CD14-positive monocyte (primary cell): ENCODE measurements at regions not wholly inside any gene's neighbourhood (a gene's known extent, or its start where the extent isn't known, plus 50 kb on each side); places are given as distances from the start of the nearest gene placed in this dataset.

ENCODE experiments used
- DNase-seq, 3 donors: peaks; one replicate each; pipeline ENCODE4 v3.0.0-alpha.2; 2011 to 2022
- H2AFZ ChIP-seq: 2 replicates; pipeline ENCODE4 v1.6.0; 2012; ENCODE audit warnings: mild to moderate bottlenecking, low read depth, low read length, inconsistent platforms; ENCODE audit not compliant: insufficient read depth, poor library complexity, severe bottlenecking
- H3K27ac ChIP-seq, 2 donors: 1 replicate in 1 of 2; 2 replicates in 1 of 2; pipeline ENCODE4 v1.5.1; 2012 to 2013; ENCODE audit warnings: low read length in 2 of 2, control low read depth in 1 of 2, inconsistent platforms in 1 of 2, low read depth in 1 of 2, mild to moderate bottlenecking in 1 of 2
- H3K27me3 ChIP-seq, 2 donors: one replicate each; pipeline versions ENCODE4 v1.6.0 to v1.6.1; 2011 to 2013; ENCODE audit warnings: low read length in 2 of 2; ENCODE audit not compliant: control insufficient read depth in 2 of 2, insufficient read depth in 2 of 2
- H3K36me3 ChIP-seq, 2 donors: replicated peaks in 1 of 2; 1 replicate in 1 of 2; 2 replicates in 1 of 2; pipeline versions ENCODE4 v1.5.1 to v1.6.1; 2012 to 2013; ENCODE audit warnings: low read length in 2 of 2, control low read depth in 1 of 2, inconsistent platforms in 1 of 2, mild to moderate bottlenecking in 1 of 2; ENCODE audit not compliant: insufficient read depth in 2 of 2, control insufficient read depth in 1 of 2
- H3K4me1 ChIP-seq, 2 donors: 1 replicate in 1 of 2; 2 replicates in 1 of 2; pipeline versions ENCODE4 v1.5.1 to v1.6.1; 2012 to 2013; ENCODE audit warnings: low read length in 2 of 2, control low read depth in 1 of 2, inconsistent platforms in 1 of 2, mild to moderate bottlenecking in 1 of 2, moderate library complexity in 1 of 2; ENCODE audit not compliant: insufficient read depth in 2 of 2, control insufficient read depth in 1 of 2
- H3K4me2 ChIP-seq: replicated peaks from 2 replicates; pipeline ENCODE3; 2012; ENCODE audit warnings: low read length, moderate library complexity, mild to moderate bottlenecking; ENCODE audit not compliant: poor library complexity, severe bottlenecking; ENCODE audit errors: extremely low read depth
- H3K4me3 ChIP-seq, 3 experiments: fragments of 200-600 bp in 1 of 3; sonication (generic) in 1 of 3; replicated peaks in 1 of 3; 1 replicate in 2 of 3; 2 replicates in 1 of 3; pipeline ENCODE4 v1.5.1; 2011 to 2013; ENCODE audit warnings: low read length in 3 of 3, mild to moderate bottlenecking in 3 of 3, control low read depth in 2 of 3, low read depth in 2 of 3, inconsistent platforms in 1 of 3, moderate library complexity in 1 of 3
- H3K79me2 ChIP-seq: 2 replicates; pipeline ENCODE4 v1.6.0; 2012; ENCODE audit warnings: mild to moderate bottlenecking, control low read depth, inconsistent platforms, low read length, moderate library complexity; ENCODE audit not compliant: insufficient read depth
- H3K9ac ChIP-seq: 2 replicates; pipeline ENCODE4 v1.6.0; 2017; ENCODE audit warnings: low read length, mild to moderate bottlenecking; ENCODE audit not compliant: insufficient read depth, poor library complexity, severe bottlenecking
- H3K9me3 ChIP-seq, 2 donors: replicated peaks in 1 of 2; 1 replicate in 1 of 2; 2 replicates in 1 of 2; pipeline versions ENCODE4 v1.5.1 to v1.6.1; 2012 to 2013; ENCODE audit warnings: low read length in 2 of 2, control low read depth in 1 of 2; ENCODE audit not compliant: control insufficient read depth in 1 of 2, insufficient read depth in 1 of 2
- H4K20me1 ChIP-seq: 2 replicates; pipeline ENCODE4 v1.6.0; 2012; ENCODE audit warnings: mild to moderate bottlenecking, low read length, control low read depth, moderate library complexity; ENCODE audit not compliant: insufficient read depth
- H3K27ac Mint-ChIP-seq, 7 donors: one replicate each; pipeline ENCODE4 v1.8.0; 2020; ENCODE audit warnings: mild to moderate bottlenecking in 7 of 7, mixed read lengths in 7 of 7, moderate library complexity in 6 of 7, inconsistent platforms in 2 of 7
- H3K27me3 Mint-ChIP-seq, 3 donors: one replicate each; pipeline ENCODE4 v1.8.0; 2021 to 2022; ENCODE audit warnings: low read depth in 3 of 3, mild to moderate bottlenecking in 3 of 3, mixed read lengths in 3 of 3, moderate library complexity in 3 of 3, inconsistent platforms in 1 of 3
- H3K36me3 Mint-ChIP-seq, 2 donors: one replicate each; pipeline ENCODE4 v1.8.0; 2020; ENCODE audit warnings: mixed read lengths in 2 of 2, inconsistent platforms in 1 of 2, mild to moderate bottlenecking in 1 of 2
- H3K4me1 Mint-ChIP-seq: one replicate; pipeline ENCODE4 v1.8.0; 2020; ENCODE audit warnings: mild to moderate bottlenecking, mixed read lengths
- H3K4me3 Mint-ChIP-seq, 2 donors: one replicate each; pipeline ENCODE4 v1.8.0; 2020; ENCODE audit warnings: mild to moderate bottlenecking in 2 of 2, mixed read lengths in 2 of 2, moderate library complexity in 1 of 2
- H3K9me3 Mint-ChIP-seq, 7 donors: one replicate each; pipeline ENCODE4 v1.8.0; 2020 to 2022; ENCODE audit warnings: mixed read lengths in 7 of 7, mild to moderate bottlenecking in 6 of 7, moderate library complexity in 6 of 7, inconsistent platforms in 2 of 7
- WGBS: methylation state at CpG from one replicate; pipeline ENCODE4 v1.1.5; 2013; ENCODE audit warnings: missing lambda C conversion rate; ENCODE audit not compliant: insufficient coverage; 5-methylcytosine and 5-hydroxymethylcytosine counted together
- intact Hi-C, 2 donors: fragments of 100-400 bp; cut with micrococcal nuclease; formaldehyde crosslinking; loops; one replicate each; pipeline versions ENCODE4 v1.15.0 to v1.15.1; 2023
- TF ChIP-seq, protein P1 (sequence below): fragments of 200-600 bp; IDR thresholded peaks from one replicate; pipeline ENCODE4 v1.8.0; 2022; ENCODE audit warnings: antibody characterized with exemption, mild to moderate bottlenecking

DNA sequence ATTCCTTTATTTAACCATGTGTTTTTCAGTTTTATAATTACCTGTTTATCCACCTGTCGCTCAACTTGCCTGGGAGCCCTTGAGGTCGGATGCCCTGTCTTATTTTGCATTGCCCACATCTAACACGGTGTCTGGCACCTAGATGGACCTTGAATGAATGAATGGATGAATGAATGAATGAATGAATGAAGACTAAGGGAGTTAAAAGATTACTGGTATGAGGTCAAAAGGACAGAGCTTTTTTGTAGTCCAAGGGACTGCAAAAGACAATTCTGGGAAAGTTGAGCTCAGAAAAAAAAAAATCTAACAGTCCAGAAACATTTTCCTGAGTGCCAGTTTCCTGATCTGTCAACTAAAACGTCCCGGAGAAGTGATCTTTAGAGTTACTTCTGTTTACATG, 244.6 kb upstream of the MYOCD start:
- no peaks in the 10 kb centered on the region for H3K79me2 ChIP-seq
- no peak for DNase-seq
- Mint-ChIP-seq H3K36me3 (no peaks in the 10 kb centered on the region), H3K27ac (no peak overlapping the region), H3K4me1 (no peaks in the 10 kb centered on the region), H3K27me3 (no peaks in the 10 kb centered on the region), H3K4me3 (no peak overlapping the region), H3K9me3 (peaks cover 12 to 50% (median 29%) of the 10 kb centered on the region in 7 donors)
- H2AFZ ChIP-seq = no peak overlapping the region
- no peak overlapping the region for H3K4me2 ChIP-seq
- no peaks in the 10 kb centered on the region for H3K27me3 ChIP-seq
- no peak overlapping the region for H3K27ac ChIP-seq
- H3K36me3 ChIP-seq = no peaks in the 10 kb centered on the region
- TF ChIP-seq, protein P1, sequence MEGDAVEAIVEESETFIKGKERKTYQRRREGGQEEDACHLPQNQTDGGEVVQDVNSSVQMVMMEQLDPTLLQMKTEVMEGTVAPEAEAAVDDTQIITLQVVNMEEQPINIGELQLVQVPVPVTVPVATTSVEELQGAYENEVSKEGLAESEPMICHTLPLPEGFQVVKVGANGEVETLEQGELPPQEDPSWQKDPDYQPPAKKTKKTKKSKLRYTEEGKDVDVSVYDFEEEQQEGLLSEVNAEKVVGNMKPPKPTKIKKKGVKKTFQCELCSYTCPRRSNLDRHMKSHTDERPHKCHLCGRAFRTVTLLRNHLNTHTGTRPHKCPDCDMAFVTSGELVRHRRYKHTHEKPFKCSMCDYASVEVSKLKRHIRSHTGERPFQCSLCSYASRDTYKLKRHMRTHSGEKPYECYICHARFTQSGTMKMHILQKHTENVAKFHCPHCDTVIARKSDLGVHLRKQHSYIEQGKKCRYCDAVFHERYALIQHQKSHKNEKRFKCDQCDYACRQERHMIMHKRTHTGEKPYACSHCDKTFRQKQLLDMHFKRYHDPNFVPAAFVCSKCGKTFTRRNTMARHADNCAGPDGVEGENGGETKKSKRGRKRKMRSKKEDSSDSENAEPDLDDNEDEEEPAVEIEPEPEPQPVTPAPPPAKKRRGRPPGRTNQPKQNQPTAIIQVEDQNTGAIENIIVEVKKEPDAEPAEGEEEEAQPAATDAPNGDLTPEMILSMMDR = no peak
- intact Hi-C loops = no loop called here
- H3K9ac ChIP-seq = no peak overlapping the region
- peaks cover 49 to 55% of the 10 kb centered on the region in 2 donors for H3K9me3 ChIP-seq
- H3K4me1 ChIP-seq = no peaks in the 10 kb centered on the region
- no peaks in the 10 kb centered on the region for H4K20me1 ChIP-seq
- 7% methylated on average over 2 of the region's 5 CpGs for WGBS
- no peak overlapping the region for H3K4me3 ChIP-seq

DNA sequence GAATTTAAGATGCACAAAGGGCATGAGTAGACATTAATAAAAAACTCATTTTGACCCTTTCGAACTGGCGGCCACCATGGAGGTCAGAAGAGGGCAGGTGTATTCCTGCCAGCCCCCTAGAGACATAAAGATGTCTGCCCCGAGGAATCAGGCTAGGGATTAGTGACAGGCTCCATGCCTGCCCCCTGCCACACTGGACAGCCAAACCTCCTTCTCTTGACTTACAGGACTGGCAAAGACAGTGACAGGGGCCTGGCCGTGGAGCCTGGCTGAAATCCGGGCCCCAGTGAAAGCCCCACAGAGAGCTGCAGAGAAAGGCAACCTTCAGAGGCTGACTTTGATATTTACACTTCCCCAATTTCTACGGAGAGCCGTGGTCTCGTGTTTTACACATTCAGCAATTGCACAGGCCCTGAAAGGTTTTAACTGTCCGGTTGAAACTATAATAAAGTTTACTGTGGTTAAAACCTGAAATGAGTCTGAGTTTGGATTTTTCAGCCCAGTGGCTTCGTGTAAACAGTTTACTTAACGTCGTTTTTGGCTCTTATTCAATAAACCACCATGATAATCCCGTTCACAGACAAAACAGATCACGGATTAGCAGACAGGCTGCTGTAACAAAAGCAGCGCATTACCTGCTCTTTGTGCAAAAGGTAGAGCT, 243.9 kb upstream of the MYOCD start:
- no peak overlapping the region for H2AFZ ChIP-seq
- peaks cover 12 to 46% (median 29%) of the 10 kb centered on the region in 7 donors for H3K9me3 Mint-ChIP-seq
- H4K20me1 ChIP-seq = no peaks in the 10 kb centered on the region
- TF ChIP-seq, protein P1 = no peak
- H3K4me1 Mint-ChIP-seq = no peaks in the 10 kb centered on the region
- H3K4me2 ChIP-seq = no peak overlapping the region
- H3K4me3 ChIP-seq = no peak overlapping the region
- no peaks in the 10 kb centered on the region for H3K27me3 ChIP-seq
- peaks cover 46 to 55% of the 10 kb centered on the region in 2 donors for H3K9me3 ChIP-seq
- no peak overlapping the region for H3K4me3 Mint-ChIP-seq
- H3K27ac ChIP-seq = no peak overlapping the region
- H3K9ac ChIP-seq = no peak overlapping the region
- 60% methylated on average over 8 of the region's 15 CpGs for WGBS
- no peak for DNase-seq
- H3K4me1 ChIP-seq = no peaks in the 10 kb centered on the region
- H3K79me2 ChIP-seq = no peaks in the 10 kb centered on the region
- H3K36me3 Mint-ChIP-seq = no peaks in the 10 kb centered on the region
- H3K27me3 Mint-ChIP-seq = no peaks in the 10 kb centered on the region
- H3K36me3 ChIP-seq = no peaks in the 10 kb centered on the region
- peak overlapping the region in 1 of 7 donors; percentile 61 for H3K27ac Mint-ChIP-seq
- intact Hi-C loops = no loop called here
